Kidney capillary endothelial cell (primary cell): ENCODE measurements at regions not wholly inside any gene's neighbourhood (a gene's known extent, or its start where the extent isn't known, plus 50 kb on each side); places are given as distances from the start of the nearest gene placed in this dataset.

ENCODE experiments used
- DNase-seq: peaks from one replicate; pipeline ENCODE4 v3.0.0-alpha.2; 2018; ENCODE audit warnings: low spot score

DNA sequence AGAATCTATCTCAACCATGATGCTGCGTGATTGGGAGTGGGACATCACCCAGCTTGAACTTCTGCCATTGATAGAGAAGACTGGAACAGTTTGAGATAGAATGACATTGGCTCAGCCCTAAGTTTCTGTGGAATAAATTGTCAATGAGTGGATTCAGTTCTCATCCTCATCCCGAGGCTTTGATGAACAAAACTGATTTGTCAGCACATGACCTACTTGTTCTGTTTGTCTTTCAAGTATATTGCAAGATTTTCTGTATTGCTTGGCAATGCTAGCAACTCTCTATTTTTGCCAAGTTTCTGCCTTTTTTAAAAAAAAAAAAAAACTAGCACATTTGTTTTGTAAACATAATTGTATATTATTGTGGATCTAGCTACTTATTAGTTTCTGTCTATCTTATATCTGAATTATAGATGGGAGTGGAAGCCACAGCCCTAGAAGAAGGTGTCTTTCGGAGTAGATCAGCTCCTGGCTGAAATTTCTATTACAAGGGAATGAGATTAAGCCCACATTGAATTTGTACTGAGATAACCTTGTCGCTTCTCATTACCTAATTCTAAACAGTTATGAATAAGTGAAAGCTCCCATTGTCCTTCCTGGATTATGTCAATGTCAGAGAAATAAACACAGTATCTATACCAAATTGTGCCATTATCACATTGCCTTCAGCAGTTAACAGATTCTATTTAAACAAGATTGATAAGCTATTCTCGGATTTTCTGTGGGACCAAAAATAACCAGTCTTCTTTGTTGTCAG lies 166.1 kb downstream of the TNFSF13B start:
- DNase-seq: no peak

DNA sequence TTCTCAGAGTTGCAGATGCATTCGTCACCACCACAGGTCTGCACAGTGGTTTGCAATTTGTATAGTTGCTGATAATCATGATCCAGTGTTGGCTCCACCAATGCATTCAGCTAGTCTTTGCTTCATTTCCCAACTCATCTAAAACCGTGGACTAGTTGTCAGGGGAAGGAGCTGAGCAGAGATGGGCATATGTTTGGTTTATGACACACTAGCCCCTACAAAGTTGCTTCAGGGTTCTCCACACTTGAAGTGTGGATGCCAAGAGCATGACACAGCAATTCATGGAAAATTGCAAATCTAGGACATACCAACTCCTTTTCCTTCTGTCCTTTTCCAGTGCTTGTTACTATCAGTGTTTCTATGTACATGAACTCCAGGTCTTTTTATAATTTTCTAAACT lies 168.0 kb downstream of the TNFSF13B start:
- no peak for DNase-seq

DNA sequence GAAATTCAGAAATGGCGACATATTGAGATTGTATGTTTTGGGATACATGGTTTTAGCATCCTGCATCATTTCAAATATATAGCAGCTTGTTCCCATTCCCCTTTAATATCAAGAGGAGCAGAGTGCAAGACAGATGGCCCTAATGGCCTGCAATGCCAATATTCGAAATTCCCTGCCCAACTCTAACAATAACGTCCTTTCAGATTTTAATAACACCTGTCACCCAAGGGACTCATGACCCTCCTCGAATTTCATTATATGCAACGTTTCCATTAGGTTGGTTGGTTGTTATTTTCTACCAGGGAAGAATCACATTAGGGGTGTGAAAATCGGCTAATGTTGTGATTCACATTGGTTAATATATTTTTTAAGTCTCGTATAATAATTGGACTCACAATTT lies 170.0 kb downstream of the TNFSF13B start:
- no peak for DNase-seq

DNA sequence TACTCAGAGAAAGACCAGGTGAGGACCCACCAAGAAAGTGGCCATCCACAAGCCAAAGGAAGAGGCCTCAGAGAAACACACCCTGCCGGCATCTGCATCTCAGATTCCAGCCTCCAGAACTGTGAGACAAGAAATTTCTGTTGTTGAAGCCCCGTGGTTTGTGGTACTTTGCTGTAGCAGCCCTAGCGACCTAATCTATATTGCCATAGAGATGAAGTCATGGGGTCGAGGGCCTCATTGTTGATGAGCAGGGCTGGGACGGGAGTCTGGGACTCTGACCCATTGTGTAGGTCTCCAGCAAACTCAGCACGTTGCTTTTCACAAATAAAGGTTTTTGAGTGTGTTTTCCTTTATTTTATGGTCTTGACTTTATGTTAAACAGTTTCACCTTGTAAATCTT lies 174.9 kb downstream of the TNFSF13B start:
- no peak for DNase-seq

DNA sequence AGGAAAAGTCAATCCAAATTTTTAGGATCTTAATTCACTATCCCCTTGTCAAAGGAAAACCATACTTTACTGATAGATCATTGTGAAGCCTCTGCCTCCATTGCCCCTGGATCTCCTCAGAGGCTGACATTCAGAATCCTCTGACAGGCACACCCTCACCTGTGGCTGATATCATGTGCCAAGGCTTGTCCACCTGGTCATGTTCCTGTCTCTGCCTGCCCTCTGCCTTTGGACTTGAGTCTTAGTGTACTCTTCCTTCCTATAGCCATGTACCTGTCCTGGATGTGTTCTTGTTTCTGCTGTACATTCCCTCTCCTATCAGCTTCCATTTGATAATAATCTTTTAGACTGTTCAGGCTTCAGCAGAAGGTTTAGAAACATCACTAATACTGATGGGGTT lies 179.4 kb downstream of the TNFSF13B start:
- no peak for DNase-seq

DNA sequence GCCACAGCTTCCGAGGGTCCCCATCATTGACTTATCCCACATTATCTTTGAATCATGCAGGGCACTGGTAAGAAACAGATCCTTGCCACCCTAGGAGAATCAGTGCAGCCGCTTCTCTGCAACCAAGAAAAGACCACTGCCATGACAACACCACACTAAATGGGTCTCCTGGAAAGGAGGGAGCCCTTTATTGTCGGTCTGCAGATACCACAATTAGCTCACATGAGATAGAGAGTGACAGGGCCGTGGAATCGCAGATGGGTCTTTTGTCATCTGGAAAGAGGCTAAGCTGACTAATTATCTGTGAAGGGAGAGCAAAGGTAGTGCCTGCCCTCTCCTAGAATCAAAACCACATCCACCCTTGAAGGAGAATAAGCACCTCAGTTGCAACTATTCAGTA lies 178.3 kb upstream of the MYO16 start:
- DNase-seq: no peak

DNA sequence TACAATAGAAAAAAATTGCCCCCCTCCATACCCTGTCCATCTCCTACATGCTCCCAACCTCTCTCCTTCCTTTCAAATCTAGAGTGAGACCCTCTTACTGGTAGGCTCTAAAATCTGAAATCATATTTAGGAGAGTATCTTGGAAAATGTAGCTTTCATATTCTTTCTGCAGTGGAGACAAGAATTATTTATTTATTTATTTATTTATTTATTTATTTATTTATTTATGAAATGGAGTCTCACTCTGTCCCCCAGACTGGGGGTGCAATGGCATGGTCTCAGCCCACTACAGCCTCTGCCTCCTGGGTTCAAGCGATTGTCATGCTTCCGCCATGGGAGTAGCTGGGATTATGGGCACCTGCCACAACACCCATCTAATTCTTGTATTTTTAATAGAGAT lies 174.1 kb upstream of the MYO16 start:
- no peak for DNase-seq

DNA sequence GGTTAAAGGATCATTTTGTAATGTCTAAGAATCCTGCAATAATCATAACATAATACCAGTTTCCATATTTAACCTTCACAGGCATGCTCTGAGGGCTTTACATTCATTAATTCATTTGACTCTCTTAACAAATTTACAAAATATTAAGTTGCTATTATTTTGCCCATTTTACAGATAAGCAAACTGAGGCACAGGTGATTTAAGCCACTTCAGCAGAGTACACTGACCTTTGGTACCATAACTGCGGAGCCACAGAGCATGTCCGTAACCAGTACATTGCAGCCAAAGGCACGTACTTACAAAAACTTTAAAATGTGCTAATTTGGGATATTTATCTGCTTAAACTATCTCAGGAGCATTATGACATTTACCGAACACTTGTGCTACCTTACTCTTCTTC lies 169.4 kb upstream of the MYO16 start:
- no peak for DNase-seq

DNA sequence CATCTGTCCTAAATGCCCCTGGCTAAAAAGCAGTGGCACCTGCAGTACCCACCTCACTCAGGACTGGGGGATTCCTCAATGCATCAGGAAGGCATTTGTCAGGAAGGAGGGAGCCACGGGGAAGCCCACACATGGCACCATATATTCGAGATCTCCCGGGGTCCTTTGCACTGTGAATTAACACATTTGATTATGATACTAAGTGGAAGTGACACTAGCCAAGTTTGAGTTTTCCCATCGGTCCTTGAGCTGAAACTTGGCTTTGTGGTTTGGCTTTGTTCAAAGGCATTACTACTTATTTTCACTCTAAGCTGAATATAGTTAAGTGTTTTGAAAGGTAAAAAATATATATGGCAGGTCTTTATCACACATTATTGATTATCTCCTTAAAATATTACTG lies 168.7 kb upstream of the MYO16 start:
- no peak for DNase-seq

DNA sequence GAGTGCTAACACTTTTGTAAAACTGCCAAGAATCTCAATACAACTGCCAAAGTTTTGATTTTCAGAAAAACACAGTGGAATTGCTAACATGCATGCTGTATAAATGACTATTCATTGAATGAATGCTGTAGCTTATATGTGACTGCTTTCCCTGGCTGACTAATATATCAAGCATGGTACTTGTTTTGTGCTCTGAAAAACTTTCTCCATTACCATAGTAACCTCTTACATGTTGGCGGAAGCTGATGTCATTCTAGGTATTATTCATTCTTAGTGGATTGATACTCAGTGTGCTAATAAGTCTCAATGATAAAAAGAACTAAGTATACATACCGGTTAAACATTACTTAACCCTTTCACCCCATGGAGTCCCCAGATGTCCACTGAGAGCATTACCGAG lies 166.1 kb upstream of the MYO16 start:
- DNase-seq: peak; percentile 46

DNA sequence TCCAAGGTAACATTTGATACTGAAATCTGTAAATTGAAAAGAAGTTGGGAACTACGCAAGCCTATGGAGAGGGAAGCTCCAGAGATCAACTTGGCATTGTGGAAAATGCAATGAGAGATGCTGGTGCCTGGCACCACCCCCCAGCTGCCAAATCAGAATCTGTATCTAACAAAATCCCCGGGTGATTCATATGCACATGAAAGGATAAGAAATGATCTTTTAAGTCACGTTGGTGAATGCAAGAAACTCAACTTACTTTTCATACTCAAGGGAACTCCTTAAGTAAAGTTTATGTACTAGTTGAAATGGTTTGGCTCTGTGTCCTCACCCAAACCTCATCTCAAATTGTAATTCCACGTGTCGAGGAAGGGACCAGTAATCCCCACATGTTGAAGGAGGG lies 158.5 kb upstream of the MYO16 start:
- DNase-seq: no peak

DNA sequence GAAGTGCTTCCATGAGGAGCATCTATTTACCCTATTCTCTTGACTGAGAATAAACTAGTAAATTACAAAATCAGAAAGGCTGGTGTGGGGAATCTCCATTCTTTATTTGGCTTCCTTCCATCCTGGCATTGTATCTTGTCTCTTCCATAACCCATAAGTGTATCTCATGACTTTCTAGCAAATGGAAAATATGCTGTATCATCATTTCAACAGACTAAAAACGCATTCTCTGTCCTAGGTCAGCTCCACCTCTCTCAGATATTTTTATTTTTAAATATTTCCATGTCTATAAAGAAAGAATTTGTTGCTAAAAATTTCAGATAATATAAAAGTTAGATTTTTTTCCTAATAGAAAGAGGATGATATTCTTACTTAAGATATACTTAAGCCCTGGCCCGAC lies 154.2 kb upstream of the MYO16 start:
- DNase-seq: no peak

DNA sequence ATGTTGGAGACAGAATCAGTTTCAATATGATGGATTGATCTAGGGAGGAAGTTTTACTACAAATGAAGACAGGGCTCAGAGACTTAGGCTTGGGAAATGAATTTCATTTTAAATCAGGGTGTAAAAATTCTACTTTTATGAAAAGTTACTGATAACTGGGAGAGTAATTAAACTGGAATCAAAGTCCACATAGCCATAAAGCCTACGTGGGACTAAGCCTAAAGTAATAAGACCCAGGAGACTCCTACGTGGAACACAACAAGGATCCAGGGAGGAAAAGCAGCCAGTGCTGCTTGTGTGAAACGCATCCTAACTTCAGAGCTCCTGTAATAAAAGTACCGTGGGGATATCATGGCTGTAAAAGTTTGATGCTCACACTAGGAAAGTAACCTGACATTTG lies 152.0 kb upstream of the MYO16 start:
- no peak for DNase-seq

DNA sequence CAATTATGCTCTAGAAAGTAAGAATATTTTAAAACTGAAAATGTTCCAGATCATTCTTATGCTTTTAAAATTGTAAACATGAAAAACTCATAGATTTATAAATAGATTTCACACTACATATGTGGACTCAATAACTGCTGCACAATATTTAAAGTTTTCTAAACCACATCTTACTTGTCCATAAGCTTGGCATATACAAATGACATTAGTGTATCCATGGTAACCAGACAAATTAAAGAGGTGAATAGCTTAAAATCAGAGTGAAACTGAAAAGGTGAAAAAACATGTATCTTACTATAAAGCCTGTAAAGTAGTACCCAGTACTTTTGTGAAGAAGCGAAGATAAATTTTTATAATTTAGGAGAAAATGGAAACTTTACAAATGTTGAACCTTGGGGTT lies 151.2 kb upstream of the MYO16 start:
- no peak for DNase-seq

DNA sequence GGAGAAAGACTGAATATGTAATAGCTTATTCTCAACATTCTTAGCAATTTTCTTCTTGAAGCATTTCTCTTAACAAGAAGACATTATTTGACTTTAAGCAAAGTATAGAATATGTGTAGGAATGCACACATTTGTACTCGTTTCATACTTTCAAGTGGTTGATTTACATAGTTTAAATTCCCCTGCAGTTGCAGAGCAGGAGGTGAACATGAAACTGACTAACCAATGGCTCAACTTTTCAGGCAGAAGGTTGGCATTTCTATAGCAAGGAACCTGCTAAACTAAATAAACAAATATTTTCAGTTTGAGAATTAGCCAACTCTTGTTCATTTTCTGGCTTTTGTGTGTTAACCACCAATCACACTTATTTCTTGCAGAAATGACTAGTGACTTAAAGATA lies 145.4 kb upstream of the MYO16 start:
- no peak for DNase-seq

DNA sequence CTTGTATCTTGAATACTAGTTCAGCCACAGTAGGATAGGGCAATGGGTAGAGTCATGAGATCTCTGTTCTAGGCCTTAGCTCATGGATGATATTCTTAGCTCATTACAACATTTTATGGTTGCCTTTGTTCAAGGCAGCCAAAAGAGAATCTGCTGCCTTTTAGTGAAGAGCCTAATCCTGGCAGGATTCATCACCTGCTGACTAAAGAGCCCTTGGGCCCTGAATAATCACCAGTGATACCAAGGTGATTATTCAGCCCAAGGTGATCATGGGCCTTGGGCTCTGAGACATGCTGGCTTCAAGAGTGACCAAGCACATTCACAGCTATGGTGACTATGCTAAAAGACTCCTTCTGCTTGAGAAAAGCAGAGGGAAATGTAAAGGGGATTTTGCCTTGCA lies 143.3 kb upstream of the MYO16 start:
- no peak for DNase-seq

DNA sequence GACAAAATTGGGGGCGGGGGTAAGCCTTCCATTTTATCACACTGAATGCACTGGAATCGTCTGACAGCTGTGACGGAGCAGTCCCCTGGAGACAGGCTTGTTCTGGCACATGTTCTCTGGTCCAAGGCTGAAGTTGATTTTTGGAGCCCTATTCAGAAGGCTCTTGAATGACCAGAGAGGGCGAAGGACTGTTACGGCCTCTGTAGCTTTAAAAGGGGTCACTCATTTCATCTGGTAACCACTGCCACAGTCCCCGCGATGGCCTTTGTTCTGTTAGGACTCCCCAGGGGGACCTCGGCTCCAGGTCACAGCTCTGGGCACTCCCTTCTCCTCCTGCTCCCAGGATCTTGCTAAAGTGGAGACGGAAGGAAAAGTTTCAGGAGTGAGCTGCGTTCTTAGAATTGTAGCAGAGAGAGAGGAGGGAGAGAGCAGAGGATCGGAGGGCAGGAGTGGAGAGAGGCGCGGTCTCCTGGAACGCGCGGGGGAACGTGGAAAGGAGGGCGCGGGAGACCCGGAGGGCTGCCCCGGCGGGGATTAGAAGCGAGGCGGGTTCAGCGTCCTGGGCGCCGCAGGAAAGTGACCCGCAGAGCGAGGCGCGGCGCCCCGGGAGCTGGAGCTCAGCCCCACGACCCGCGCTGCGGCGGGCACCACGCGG lies 134.3 kb upstream of the MYO16 start:
- no peak for DNase-seq

DNA sequence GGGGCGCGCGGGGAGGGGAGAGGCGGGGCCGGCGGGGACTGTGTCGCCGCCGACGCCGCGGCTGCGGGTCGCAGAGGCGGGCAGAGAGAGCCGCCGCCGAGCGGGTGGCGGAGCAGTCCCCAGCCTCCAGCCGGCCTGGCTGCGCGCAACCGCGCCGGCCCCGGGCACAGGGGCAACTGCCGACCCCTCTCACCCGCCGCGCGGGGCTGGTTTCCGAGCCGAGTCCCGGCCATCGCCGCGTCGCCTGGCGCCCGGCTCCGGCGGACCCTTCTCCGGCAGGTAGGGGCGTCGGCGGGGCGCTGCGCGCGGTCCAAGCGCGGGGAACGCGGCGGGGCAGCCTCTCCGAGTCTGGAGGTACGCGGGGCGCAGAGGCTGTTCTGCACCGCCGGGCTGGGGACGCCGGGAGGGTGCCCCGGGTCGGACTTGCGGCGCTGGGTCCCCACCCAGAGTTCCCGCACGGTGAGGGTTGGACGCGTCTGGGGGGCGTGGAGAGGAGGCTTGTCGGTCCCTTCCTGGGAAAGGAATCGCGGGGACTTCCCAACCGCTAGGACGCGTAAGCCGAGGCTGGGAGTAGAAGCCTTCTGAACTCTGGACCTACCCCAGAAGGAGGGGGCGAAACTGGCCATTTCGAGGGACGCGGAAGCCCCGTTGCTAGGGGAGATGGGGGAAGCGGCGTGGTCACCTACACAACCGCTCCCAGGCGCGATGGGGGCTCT lies 133.6 kb upstream of the MYO16 start:
- DNase-seq: no peak

DNA sequence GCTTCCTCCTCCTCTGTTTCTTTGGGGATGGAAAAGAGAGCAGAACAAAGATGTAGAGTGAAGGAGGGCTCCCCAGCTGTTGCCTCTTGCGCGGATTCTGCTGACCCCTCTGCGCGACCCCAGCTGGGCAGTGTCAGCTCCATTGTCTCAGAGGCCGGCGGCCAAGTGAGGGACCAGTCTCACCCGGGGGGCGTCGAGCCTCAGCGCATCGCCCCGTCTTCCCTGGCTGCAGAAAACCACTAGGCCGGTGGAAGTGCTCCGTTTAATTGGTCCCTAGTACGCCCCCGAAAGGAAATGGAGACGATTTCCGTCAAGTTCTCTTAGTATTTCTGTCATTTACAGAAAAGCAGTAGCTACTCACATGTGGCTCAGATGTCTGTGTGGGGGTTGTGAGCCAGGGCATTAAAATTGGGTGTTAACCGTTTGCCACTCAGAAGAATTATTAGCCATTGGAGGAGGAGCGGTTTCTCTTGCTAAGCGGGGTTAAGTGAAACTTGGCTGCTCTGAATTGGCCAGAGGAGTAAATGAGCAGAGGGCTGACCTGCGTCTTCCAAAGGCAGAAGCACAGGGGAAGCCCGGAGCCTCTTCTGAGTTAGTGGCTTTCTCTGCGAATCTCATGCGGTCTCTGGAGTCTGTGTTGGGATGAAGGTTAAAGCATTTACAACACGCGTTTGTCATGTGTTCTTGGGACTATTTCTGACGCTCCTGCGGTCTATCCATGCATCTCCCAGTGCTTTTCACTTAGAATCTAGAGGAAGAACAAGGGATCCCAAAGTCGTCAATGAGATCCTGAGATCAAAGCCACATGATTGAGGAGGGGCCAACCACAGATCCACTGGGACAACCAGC lies 132.8 kb upstream of the MYO16 start:
- DNase-seq: no peak

DNA sequence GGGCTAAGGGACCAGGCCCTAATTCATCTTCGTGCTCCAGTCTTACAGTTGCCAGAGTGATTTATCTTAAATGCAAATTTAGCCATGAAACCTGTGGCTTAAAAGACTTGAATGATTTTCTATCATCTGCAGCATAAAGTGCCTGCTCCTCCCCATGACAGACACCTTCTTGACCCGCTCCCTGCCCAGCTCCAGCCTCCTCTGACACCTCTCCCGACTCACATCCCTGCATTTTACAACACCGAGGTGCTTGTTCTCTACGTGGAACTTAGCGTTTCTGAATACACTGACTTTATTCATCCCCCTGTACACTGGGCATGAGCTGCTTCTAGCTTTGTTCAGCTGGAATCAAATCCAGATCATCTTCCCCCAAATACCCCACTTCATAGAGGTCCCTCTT lies 128.7 kb upstream of the MYO16 start:
- no peak for DNase-seq

DNA sequence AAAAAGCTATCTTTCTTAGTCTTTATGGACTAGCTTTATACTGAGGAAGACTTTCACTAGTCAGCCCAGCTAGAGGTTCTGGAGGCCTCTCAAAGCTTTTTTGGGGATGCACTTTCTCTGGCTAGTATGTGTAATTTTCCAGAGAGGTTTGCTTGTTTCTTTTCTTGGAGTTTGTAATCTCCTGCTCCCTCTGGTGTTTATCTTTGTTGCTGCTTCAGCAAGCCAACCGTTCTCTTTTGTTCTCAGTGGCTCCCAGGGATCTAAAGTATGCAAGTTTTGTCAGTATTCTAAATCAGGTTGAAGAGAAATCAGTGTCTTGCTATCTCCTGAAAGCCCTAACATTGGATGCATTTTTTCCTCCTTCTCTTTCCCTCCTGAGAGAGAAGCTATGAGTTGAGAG lies 121.1 kb upstream of the MYO16 start:
- DNase-seq: no peak

DNA sequence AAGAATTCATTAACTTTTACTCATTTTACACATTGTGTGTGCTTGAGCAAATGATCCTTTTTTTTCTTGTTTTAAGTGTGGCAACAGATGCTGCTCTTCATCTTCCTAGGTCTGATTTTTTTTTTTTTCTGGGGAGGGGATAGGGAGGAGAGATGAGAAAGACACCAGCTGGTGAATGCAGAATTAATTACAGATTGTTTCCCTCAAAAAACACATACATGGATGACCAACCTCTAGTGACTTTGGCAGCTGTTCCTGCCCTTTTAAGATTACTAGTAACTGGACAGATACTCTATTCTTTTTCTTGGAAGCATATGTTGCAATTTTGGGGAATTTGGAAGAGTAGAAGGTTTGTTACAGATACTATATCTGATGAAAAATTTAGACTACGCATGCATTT lies 103.6 kb upstream of the MYO16 start:
- DNase-seq: no peak

DNA sequence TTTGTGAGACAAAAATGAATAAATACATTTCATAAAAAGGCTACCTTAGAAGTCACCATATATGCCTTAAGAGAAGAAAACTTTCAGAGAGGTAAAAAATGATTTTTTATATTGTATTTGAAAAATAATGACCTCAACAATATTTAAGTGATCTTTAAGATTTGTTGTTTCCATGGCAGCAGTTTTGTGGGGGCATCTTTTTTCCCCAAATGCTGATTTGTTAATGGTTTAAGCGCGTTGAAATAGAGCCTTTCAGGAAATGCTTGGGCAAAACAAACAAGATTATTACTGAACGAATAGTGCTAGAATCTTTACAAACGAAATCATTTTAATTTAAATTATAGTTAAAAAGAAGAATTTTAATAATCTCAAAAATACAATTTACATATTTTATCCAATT lies 103.1 kb upstream of the MYO16 start:
- no peak for DNase-seq
